Activated CD4-positive, alpha-beta T cell treated with anti-CD3 and anti-CD28 coated beads, Interleukin-2, amount 50 U/mL, for 1 hour (primary cell): ENCODE measurements at regions not wholly inside any gene's neighbourhood (a gene's known extent, or its start where the extent isn't known, plus 50 kb on each side); places are given as distances from the start of the nearest gene placed in this dataset.

Experiments used
- DNase-seq: peaks from one replicate; pipeline ENCODE4 v3.0.0-alpha.2; 2020

DNA sequence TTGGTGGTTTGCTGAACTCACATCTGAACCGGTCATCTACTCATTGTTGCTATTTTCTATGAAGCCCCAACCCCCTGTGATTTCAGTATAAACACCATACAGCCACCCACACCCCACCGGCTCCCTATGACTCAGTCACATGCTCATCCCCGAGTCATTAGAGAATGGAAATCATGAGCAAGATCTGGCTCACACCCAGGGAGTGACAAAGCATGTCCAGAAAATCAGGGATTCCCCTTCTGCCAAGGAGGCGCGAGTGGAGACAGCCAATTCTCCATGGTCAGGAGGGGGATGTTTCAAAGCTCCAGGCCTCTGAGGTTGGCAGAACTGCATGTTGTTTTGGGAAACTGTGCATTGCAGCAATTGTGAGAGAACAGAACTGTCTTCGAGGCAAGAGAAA lies 657.5 kb upstream of the TBX3 start:
- no peak for DNase-seq

DNA sequence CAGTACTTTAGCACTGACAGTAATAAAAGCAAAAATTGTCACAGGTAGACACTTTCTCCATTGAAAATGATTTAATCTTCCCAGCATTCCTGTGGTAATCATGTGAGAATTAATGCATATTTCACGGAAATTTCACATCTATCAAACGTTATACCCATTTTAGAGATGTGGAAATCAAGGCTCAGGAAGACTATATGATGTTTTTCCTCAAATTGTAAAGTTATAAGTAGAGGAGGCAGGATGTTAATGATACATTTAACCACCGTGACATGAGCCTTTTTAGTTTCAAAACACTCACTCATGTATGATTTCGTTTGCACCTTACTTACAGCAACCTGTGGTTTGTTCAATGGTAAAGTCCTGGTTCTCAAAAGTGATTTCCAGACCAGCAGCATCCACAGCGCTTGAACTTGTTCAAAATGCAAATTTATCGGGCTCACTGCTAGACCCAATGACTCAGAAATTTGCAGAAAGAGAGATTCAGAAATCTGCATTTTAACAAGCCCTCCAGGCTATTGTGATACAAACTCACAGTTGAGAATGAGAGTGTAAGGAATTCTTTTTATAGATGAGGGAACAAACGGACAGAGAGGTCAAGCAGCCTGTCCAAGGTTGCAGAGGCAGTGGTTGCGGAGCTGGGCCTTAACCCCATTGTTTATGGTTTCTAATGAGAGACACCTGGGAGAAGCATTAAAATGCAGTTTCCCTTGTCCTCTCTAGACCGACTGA lies 654.8 kb upstream of the TBX3 start:
- no peak for DNase-seq

DNA sequence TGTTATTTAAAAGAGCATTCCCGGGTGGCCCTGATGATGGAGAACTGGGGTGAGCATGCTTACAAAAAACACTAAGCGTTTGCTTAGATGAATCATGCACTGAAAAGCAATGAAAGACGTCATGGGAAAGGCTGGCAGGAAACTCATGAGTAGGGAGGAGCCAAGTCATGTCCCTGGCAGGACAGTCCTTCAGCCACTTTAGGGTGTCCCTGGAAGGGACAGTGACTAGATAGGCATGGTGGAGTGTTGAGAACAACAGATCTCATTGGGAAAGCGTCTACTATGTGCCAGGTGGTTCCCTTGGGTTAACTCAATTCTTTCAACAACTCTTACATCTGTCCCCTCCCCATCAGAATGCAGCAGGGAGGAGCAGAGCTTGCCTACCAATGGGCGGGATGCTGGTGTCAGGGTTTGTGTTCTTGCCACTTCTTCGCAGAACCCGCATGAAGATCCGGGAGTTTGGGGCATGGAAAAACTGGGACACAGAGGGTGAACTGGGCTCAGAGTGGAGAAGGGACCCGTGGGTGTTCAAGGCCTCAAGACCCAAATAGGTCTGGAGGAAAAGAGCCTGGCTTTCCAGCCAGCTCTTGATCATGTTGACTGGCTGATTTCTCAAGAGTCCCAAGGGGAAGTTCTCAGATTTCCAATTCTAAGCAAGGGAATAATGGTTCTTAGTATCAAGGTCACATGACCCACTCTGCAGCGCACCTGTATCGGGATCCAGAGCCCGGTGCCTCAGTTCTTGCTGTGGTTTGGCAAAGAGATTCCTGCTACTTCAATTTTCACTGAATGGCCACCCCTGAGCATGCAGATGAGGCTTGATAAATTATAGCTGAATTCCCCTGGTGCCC lies 653.9 kb upstream of the TBX3 start:
- DNase-seq, result no peak

DNA sequence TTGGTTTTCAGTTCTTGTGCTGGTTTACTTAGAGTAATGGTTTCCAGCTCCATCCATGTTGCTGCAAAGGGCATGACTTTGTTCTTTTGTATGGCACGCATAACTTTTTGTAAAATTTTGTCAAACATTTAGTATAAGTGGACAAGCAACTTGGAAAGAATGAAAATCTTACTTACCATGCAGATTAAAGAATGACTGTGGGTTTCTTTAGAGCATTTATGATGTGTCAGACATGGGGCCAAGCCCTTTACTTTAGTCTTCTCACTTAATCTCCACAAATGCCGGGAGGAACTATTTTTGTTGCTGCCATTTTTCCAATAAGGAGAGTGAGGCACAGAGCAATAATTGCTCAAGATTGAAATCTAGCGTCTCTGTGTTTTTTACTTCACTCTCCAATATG lies 652.5 kb upstream of the TBX3 start:
- no peak for DNase-seq

DNA sequence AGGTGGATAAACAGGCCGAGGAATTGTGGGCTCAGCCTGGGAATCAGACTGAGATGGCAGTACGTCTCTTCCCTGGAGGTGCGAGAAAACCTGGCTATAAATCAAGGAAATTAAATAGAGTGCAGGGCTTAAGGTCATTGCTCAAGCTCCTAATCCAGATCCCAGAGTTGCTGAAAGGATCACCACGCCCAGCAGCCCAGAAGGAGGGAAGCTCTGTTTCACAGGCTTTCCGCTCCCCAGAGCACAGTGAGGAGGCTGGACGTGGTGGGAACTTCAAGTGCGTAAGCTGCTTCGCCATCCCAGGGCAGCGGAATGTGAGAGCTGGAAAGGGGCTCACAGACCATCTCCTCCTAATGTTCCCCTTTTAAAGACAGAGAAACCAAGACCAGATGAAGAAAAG lies 651.6 kb upstream of the TBX3 start:
- DNase-seq, result no peak

DNA sequence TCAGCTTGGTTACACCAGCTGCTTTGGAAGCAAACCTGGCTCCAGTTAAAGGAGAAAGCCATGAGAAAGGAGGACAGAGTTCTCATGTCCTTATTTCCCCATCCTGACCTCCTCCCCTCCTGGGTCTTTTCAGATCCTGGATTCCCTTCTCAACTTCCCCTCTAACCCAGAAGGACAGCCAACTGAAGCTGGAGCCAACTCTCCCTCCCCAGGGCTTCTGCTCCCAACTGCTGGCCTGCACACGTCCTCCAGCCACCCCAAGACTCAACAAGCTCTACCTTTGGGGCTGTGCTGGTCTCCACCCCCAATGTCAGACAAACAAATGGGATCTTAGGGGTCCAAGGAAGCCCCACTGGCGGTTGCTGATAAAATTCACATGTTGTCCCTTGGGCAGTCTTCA lies 651.1 kb upstream of the TBX3 start:
- DNase-seq, result no peak

DNA sequence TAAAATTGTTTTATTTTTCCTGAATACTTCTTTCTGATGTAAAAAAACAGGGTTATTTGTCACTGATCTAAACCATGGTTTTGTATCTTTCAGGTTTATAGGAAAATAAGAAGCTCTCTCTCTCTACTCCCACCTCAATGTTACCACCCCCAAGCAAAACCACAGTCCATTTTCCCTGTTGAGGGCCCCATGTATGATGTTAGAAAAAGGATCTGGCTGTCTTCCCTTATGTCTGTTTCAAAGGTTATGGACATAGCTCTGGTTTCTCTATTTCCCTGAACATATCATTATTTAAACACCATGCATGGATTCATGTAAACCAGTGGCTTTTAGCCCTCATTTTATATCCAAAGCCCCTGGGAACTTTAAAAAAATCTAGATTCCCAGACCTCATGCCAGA lies 649.0 kb upstream of the TBX3 start:
- no peak for DNase-seq

DNA sequence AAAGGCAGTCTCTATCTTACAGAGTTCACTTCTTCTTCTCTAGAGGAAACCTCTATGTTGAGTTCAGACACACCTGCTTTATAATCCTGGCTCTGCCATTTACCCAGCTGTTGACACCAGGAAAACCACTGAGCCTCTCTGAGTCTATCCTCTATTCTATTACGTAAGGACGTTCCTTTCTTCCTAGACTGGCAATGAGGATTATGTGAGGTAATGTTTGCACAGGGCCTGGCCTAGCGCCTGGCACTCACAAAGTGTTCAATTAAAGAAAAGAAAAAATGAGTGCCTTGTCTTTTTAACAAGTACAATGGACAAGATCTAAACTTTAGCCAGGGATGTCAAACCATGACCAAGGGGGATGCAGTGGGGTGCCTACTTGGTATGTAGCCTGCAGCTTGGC lies 641.9 kb upstream of the TBX3 start:
- no peak for DNase-seq

DNA sequence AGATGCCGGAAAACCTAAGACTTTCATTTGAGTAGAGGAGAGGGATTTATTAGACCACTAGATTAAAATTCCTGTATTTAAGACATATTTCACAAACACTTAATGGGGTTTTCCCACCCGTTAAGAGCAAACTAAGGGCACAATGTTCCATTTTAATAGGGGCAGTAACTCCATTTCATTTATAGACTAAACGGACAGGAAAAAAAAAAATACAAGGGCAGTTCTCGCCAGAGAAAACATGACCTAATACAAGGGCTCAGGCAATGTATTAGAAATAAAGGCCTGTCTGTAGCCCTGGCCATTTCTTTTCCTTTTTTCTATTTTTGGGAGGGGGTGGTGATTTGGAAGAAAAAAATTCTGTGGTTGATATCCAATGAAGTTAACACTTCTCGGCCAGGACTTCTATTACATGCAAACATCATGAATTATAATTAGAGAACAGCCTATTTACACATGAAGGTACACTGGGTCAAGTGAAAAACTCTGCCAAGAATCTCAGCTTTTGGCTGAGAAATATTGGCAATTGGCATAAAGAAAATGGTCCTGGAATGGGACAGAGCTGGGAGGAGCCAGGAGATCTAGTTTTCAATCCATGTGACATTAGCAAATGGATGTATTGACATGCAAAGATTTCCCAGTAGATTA lies 641.1 kb upstream of the TBX3 start:
- no peak for DNase-seq

DNA sequence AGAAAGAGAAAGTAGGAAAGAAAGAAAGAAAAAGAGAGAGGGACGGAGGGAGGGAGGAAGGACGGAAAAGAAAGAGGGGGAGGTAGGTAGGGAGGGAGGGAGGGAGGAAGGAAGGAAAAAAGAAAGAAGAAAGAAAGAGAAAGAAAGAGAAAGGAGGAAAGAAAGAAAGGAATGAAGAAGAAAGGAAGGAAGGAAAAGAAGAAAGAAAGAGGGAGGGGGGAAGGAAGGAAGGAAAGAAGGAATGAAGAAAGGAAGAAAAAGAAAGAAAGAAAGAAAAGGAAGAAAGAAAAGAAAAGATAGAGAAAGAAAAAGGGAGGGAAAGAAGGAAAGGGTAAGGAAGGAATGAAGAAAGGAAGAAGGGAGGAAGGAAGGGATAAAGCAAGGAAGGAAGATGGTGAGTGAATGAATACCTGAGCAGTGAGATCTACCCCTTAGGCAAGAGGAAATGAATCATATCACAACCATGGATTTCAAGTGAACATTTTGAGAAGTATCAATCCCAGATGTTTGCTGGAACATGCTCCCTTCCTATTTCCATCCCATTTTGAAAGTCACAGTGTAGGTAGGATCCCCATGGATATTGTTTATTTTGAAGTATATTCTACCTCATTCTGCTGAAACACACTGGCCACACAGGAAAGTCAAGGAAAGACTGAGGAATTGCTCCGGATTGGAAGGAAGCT lies 639.4 kb upstream of the TBX3 start:
- no peak for DNase-seq

DNA sequence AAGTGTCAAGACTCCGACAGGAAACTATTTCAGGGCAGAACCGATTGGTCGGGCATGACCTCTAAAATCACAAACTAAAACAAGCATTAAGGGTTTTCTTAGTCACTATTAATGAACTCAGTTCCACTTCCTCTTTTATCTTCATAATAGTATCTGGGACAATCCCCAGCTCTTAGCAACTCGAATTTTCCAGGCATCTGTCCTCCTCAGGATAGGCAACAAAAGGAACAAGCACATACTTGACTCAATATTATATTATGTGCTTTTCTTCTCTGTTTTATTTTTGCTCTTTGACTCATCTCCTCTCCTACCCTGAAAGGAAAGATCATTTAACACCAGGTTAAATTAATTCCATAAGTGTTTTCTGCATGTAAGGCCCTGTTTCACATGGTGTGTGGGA lies 638.3 kb upstream of the TBX3 start:
- DNase-seq, result no peak

DNA sequence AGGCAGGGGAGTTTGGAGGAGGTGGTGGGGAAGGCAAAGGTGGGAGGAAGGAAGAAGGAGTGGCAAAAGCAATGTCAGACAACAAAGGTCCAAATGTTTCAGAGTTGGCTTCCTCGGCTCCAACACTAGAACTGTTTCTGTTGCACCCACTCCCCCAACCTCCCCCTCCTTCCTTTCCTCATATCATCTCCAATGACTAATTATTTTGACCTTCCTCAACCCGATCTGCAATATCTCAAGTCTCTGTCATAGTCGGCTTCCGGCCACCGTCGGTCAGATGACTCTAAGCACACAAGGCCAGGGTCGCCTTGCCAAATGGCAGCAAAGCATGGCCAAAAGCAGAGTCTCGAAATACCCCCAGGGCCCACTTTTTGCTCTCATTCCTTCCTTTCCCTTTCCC lies 637.0 kb upstream of the TBX3 start:
- no peak for DNase-seq

DNA sequence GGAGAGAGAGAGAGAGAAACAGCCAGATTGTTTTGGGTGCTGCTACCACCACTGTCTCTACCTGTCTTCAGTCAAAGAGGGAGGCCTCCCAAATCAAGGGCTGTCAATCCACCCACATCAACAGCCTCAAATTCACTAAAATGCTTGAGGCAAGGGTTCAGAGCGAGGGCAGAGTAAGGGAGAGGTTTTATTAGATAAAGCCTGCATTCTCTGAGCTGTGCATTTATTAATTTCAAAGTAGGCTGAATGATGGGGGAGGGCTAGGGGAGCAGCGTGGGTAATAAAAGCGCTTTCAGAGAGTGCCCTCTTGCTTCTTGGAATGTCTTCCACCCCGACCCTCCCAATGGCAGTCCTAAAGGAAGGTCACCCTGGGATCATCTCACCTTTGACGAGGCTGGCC lies 636.5 kb upstream of the TBX3 start:
- no peak for DNase-seq

DNA sequence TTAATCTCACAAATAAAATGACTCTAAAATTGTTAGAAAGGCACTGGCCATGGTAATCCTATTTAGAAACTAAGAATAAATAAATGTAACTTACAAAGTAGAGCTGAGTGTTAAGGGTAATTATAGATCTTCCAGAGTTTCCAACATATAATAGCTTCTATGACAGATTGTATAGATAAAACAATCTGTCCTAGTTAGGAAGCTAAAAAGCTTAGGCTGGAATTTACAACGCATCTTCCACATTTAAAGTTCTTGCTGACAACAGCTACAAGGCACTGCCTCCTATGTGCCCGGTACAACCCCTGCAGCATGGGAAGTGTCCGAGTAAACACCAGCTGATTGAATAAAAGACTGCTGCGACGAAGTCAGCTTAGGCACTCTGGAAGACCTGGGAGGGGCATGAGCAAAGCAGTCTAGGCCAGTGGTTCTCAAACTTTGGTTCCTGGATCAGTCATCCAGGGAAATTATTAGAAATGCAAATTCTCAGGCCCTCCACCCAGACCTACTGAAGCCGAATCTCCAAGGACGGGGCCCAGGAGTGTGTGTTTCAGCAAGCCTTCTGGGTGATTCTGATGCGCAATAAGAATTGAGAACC lies 635.6 kb upstream of the TBX3 start:
- no peak for DNase-seq

DNA sequence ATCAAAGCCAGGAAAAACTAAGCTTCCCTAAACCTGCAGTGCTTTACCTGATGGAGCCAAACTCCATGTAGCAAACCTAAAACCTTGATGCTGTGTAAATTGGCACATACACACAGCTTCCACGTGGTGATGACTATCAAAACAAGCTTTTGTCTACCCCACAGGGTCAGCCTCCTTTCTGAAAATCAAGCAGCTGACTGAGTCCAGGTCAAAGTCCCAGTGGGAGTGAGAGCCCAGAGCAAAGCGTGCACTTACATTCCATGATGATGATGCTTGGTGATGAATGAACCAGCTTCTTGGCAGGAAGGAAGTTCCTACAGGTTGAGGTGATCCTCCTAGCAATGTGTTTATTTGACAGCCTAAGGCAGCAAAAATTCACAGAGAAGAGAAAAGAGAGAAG lies 630.0 kb upstream of the TBX3 start:
- DNase-seq, result no peak

DNA sequence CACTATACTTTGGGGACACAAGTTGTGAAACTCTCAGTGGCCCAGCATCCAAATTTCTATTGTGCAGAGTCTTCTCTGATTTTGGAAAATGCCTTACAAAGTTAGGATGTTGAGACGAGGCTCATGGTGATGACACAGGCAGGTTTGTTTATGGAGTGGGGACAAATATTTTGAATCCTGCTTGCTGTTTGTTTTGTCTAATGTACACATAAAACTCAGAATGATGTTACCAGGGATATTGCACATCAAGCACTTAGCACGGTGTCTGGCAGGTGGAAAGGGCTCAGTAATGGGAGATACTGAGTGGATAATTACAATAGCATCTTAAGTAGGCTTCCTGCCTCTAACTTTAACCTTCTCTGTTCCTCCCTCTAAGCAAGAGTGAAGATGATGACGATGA lies 628.9 kb upstream of the TBX3 start:
- no peak for DNase-seq

DNA sequence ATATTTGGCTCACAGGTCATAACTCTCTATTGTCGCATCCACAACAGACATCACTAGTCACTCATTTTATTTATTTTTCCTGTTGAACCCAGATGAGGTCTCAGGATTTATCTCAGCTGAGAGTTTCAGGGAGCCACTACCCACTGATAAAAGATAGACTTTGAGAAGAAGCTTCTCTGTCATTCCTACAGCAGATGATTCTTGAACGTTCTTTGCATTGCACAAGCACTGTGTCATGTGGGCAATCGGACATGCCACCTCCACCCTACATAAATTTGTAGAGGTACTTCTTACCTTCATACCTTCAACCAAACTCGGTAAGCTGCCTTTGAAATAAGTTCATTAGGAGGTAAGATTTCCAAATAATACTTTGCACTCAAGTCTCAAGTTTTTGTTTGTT lies 627.9 kb upstream of the TBX3 start:
- no peak for DNase-seq

DNA sequence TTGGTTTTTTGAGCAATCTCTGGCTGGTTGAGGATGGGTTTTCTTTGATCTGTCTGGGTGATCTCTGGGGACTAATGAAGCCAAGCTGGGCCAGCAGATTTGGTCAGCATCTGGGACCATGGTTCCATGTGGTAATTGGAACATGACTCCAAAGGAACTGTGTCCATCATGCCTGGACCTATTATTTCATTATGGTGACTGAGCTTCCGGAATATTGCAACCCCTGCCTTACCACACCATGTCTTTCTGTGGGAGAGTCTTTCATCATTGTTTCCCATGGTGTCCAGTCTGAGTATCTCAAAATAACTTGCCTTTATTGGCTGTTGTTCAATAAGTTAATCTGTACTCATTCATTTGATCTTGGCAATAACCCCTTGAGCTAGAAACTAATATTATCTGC lies 624.9 kb upstream of the TBX3 start:
- DNase-seq, result no peak

DNA sequence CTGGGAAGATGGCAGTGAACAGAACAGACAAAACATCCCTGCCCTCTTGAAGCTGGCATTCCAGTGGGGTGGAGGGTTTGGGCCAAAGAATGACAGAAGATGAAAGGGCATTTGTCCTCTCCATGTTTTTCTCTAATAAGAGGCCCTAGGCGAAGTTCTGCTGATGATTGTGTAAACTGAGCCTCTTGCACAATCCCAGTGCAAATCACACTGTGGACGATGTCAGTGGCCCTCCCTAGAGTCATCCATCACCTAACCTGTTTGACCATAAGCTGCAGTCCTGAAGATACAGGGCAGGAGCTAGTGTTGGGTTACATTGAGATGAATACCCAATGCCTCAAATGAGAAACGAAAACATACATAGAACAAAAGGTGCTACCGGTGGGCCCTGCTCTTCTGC lies 622.4 kb upstream of the TBX3 start:
- no peak for DNase-seq

DNA sequence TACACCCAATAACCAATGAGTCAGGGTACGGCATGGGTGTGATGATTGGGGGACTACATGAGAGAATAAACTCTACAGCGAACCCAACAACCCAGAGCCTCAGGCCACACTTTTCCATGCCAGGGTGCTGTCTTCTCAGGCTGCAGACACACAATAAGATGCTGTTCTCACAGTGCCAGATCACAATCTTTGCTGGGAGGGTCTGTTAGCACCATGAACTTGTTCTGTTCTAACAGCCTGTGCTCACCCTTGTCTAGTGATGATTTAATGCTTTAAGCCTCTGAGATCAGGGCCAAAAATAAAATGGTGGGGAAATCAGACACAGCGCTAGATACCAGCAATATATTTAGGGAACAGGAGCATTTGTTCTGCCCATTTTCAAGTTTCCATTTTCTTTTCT lies 621.9 kb upstream of the TBX3 start:
- DNase-seq, result no peak

DNA sequence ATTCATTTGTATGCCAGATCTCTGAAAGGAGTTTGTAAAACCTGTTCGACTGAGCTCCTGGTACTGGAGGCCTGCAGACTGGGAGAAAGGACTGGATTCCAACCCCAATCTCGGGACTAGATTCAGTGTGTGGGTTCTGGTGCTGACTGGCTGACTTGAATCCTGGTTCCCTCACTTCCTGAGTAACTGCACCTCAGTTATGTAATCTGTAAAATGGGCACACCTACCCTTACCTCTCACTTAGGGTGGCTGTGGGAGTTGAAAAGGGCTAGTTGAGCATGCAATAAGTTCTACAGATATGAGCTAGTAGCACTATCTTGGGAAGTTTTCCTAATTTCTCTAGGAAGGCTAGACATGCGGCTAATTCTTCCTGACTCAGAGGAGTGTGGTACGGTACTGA lies 621.3 kb upstream of the TBX3 start:
- DNase-seq, result no peak

DNA sequence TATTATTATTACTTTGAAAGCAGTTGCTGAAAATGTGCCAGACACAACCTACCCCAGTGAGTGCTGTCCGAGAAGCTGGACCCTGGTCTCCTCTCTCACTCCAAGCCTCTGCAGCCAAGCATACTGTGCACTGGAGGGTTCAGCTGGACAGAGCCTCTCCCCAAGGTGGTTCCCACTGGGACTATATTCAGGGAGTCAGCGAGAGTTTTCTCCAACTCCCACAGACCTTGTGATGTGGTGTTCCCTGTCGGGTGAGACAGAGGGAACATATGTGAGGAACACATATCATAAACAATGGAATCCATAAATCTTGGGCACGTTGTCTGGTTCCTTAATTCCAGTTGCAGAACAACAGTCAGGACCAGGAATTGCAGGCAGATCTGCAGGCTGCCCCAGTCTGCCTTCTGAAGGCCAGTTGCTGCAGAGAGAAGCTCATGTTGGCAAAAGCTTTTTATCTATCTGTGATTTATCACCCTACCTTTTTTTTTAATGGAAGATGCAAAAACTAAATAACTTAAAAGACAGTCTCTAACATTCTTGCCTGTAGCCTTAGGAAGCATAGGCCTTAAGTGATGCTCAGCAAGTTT lies 619.8 kb upstream of the TBX3 start:
- no peak for DNase-seq

DNA sequence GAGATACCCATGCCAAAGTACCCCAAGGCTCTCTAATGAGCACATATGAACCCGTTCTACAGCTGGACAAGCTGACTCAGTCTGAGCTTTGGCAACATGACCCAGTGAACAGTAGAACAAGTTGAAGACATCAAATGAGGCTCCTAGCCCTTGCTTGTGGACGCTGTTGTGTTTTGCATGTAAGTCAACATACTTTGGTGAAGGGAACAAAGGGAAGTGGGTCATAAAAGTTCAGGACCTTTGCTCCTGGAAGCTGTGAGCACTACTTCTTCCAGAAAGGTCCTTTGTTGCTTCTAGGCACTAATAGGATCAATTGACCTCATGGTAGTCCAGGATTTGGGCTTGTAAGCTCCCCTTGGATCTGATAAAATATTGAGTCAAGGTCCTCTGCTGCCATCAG lies 613.5 kb upstream of the TBX3 start:
- no peak for DNase-seq
